GM18861 (cell line): ENCODE measurements at regions not wholly inside any gene's neighbourhood (a gene's known extent, or its start where the extent isn't known, plus 50 kb on each side); places are given as distances from the start of the nearest gene placed in this dataset.

Experiments
- ATAC-seq: cut with Tn5 transposase; IDR thresholded peaks from one replicate; pipeline ENCODE4 v1.9.1; 2021; ENCODE audit not compliant: unreplicated experiment

DNA sequence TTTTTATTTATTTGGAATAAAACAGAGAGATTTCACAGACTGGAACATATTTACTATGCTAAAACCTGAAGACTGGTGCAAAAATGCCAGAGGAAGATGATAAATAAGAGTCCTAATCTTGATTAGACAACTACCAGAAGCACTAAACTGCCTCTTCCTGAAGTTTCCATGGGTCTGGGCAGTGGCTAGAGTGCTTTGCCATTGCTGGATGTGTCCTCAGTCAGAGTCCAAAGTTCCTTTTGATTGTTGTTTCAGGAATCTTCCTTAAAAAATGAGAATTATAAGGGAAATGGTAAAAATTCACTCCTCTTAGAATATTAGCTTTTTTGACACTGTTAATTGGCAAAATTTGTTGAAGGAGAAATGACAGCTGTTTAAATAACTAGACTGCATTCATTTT lies 86.3 kb upstream of the AHR start:
- ATAC-seq, result no peak

- ATAC-seq, result no peak
Observed at GRCh38 chr7:17227766-17228490, 70.5 kb upstream of the AHR start.

GRCh38 chr7:17229228-17229627 lies 69.2 kb upstream of the AHR start:
- ATAC-seq, result no peak

GRCh38 chr7:17230099-17230807 lies 68.2 kb upstream of the AHR start:
- ATAC-seq, result no peak

- ATAC-seq, result no peak
Observed at GRCh38 chr7:17233603-17234002, 64.8 kb upstream of the AHR start.

DNA sequence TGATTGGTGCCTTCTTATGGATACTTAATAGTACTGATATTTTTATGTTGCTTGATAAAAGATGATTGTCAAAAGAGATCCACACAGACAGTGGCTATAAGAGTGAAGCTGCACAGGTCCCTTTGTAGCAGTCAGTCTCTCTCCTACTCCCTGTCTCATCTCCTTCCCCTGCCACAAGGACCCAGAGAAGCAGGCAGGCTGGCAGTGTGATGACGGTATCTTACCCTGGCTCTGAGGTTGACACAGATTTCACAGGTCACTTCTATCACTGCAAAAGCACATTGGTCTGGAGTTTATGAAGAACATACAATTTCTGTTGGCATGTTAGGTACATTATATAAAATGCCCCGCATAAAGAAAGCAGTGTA lies 64.4 kb upstream of the AHR start:
- ATAC-seq, result peak; percentile 21

DNA sequence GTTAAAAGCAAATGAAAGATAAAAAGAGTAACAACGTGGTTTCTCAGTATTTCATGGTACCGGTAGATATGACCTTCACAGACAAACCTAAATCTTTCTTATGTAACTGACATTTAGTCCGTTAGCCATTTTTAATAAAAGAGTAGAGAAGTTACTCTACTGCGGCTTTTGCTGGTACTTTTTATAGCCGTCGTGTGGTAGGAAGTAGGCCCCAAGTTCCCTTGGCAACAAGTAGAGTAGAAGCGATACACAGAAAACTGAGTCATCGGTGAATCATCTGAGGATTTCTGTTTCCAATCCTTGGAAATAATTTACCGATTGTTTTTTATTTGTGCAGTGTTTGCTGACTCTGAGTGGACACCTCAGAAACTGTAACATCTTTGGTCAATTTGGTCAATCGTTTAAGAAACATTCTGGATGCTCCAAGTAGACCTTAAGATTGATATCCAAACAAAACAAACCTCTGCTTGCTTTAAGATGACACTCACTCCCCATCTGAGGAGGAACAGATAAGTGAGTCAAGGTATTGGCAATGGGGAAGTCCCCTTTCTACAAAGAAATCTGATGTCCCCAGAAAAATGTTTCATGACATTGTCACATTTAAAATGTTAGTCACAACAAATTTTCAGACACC lies 63.9 kb upstream of the AHR start:
- ATAC-seq, result peak; percentile 98

GRCh38 chr7:17236171-17236570 lies 62.3 kb upstream of the AHR start:
- no peak for ATAC-seq

- no peak for ATAC-seq
Observed at GRCh38 chr7:17236603-17237002, 61.8 kb upstream of the AHR start.

- no peak for ATAC-seq
Observed at GRCh38 chr7:17239046-17239445, 59.4 kb upstream of the AHR start.

DNA sequence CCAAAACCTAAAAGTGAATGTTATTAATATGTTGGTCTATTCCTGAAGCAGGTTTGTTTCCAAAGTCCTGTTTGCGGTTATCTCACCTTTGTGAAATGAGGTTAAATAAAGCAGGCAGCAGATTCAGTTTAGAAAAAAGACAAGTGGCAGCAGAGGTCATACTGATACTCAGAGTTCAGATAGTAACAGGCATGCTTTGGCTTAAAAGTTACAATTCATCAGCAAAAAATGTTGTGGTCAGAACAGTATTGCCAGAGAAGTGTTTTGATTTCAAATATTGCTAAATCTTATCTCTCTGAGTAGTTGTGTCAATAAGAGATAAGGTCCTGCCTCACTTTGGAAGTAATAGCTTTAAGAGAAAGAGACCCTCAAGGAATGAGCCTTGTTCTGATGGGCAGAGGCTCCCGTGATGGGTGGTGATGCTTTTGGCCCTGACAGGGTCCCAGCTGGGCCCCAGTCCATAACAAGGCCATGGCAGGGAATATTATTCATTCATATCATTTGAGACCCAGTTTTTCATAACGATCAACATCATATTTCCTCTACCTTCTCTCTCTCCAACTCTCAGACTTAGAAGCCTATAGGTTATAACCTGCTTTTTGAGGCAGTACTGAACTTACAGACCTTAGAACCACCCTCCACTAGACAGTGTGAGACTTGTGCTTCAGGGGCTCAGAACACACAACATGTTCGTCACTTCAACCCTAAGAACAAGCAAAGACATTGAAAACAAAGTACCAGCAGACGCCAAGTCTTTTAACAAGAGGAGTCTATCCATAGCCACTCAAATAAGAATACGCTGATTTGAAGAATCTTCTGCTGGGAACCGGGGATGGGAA lies 58.5 kb upstream of the AHR start:
- no peak for ATAC-seq

- ATAC-seq, result no peak
Observed at GRCh38 chr7:17242504-17242903, 55.9 kb upstream of the AHR start.

DNA sequence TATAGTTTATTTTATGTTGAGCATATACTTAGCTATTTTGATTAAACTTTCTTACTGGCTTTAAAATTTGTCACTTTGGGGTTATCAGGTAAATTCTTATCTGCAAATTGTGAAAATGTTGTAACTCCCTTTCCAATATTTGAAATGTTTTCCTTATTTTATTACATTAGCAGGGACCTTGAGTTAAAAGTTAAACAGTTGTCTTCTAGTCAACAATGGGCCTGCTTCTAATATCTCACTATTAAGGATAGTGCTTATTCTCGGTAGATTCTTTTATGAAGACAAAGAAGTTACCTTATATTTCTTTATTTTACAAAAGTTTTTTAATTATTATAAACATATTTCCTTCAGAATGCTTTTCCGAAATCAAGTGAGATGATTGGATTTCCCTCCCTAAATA lies 53.7 kb upstream of the AHR start:
- no peak for ATAC-seq

- no peak for ATAC-seq
Observed at GRCh38 chr7:17247357-17247756, 51.1 kb upstream of the AHR start.

- ATAC-seq, result no peak
Observed at GRCh38 chr7:17248527-17248926, 49.9 kb upstream of the AHR start.
